Activated T-helper 1 cell treated with anti-CD3 and anti-CD28 coated beads, Interleukin-12 subunit alpha, Interleukin-12 subunit beta, Interleukin-2, Interleukin-4 antibody, amounts not matched to agents 30 ng/mL and 10 ng/mL and 1 ng/mL, durations not matched to agents 14 hours and 24 hours and 36 hours (primary cell): ENCODE measurements at regions not wholly inside any gene's neighbourhood (a gene's known extent, or its start where the extent isn't known, plus 50 kb on each side); places are given as distances from the start of the nearest gene placed in this dataset.
"Not testable (repeated sequence)": the region's sequence is repeated elsewhere in the genome, so short reads cannot be mapped to it uniquely, and the experiment has no call there.

Experiments used
- DNase-seq: peaks from one replicate; pipeline ENCODE4 v3.0.0; 2021; ENCODE audit warnings: low spot score
- H3K27ac Mint-ChIP-seq: one replicate; pipeline ENCODE4 v1.8.0; 2021; ENCODE audit warnings: mild to moderate bottlenecking, mixed read lengths
- H3K27me3 Mint-ChIP-seq: one replicate; pipeline ENCODE4 v1.8.0; 2022; ENCODE audit warnings: mild to moderate bottlenecking, moderate library complexity, mixed read lengths; ENCODE audit not compliant: insufficient read depth
- H3K36me3 Mint-ChIP-seq: one replicate; pipeline ENCODE4 v1.8.0; 2021; ENCODE audit warnings: low read depth, mixed read lengths
- H3K4me1 Mint-ChIP-seq: one replicate; pipeline ENCODE4 v1.8.0; 2021; ENCODE audit warnings: low read depth, mixed read lengths
- H3K4me3 Mint-ChIP-seq: one replicate; pipeline ENCODE4 v1.8.0; 2021; ENCODE audit warnings: mild to moderate bottlenecking, moderate library complexity, mixed read lengths
- H3K9me3 Mint-ChIP-seq: one replicate; pipeline ENCODE4 v1.8.0; 2021; ENCODE audit warnings: mixed read lengths
- intact Hi-C: fragments of 100-400 bp; cut with micrococcal nuclease; formaldehyde crosslinking; loops from one replicate; pipeline ENCODE4 v1.15.1; 2024

GRCh38 chr1:149673231-149673909, 89.7 kb downstream of the PPIAL4C start:
- H3K4me1 Mint-ChIP-seq, H3K27me3 Mint-ChIP-seq, H3K9me3 Mint-ChIP-seq, H3K36me3 Mint-ChIP-seq, intact Hi-C loops, DNase-seq, H3K27ac Mint-ChIP-seq, H3K4me3 Mint-ChIP-seq: not testable (repeated sequence)

DNA sequence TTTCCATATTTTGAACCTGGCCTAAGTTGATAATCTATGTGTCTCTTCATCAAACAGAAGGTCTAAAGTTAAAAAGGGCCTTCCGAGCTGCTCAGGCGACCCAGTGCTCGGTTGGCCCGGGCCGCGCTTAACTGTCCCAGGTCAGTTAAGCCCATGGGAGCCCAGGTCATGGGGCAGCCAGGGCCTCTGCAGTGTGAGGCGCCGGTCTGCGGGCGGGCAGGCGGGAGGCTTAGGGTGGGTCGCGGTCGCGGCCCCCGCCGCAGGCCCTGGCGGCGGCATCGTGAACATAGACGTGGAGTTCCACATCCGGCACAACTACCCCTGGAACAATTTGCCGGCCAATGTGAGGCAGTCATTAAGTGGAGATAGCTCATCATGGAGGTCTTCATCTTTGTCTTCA, 91.3 kb downstream of the PPIAL4C start:
- H3K27ac Mint-ChIP-seq, intact Hi-C loops, H3K4me1 Mint-ChIP-seq, H3K4me3 Mint-ChIP-seq, H3K27me3 Mint-ChIP-seq, H3K9me3 Mint-ChIP-seq, H3K36me3 Mint-ChIP-seq, DNase-seq: not testable (repeated sequence)

DNA sequence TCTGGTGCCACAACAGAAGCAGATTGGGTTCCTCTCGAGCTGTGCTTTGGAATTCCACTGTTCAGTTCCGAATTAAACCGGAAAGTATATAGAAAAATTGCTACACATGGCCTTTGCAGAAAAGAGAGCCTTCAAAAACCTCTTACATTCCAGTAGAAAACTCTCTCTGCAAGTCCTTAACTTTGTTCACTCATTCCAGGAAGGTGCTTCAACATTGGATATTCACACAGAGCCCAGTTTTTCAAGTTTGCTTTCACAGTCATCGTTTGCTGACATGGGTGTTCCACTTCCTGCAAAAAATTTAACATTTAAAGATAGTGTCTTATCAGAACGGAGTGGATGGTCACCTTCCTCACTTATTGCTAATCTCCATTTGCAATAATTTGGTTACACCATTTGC, 93.7 kb downstream of the PPIAL4C start:
- intact Hi-C loops, H3K27me3 Mint-ChIP-seq, H3K36me3 Mint-ChIP-seq, H3K4me3 Mint-ChIP-seq, H3K4me1 Mint-ChIP-seq, H3K9me3 Mint-ChIP-seq, H3K27ac Mint-ChIP-seq, DNase-seq: not testable (repeated sequence)

GRCh38 chr1:149686593-149687238, 95.8 kb upstream of the FCGR1A start:
- H3K36me3 Mint-ChIP-seq, intact Hi-C loops, H3K4me3 Mint-ChIP-seq, H3K27me3 Mint-ChIP-seq, DNase-seq, H3K27ac Mint-ChIP-seq, H3K9me3 Mint-ChIP-seq, H3K4me1 Mint-ChIP-seq: not testable (repeated sequence)

GRCh38 chr1:149691399-149691798, 91.1 kb upstream of the FCGR1A start:
- H3K9me3 Mint-ChIP-seq, H3K27me3 Mint-ChIP-seq: not testable (repeated sequence)

DNA sequence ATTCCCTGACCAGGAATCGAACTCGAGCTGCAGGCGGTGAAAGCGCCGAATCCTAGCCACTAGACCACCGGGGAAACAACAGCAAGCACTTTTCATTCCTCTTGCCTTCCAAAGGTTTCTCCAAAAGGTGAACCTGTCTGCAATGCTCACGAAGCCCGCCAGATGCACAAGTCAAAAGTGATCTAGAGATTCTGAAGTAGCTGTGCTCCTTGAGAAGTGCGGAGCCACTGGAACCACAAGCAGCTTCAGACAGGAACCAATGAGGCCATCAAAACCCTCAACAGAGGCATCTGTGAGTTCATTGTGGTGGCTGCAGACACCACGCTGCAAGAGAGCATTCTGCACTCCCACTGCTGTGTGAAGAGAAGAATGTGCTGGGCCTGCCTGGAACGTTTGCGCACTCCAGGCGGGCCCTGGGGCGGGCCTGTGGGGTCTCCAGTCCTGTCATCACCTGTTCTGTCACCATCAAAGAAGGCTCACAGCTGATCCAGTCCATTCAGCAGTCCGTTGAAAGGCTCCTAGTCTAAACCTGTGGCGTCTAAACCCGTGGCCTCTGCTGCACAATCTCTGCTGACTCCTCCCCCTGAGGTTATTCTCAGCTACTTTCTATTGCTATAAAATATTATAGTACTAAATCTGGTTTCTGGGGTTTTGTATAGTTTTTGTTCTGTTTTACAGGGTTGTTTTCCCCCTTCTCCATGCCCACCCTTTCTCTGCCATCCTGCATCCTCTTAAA, 89.5 kb upstream of the FCGR1A start:
- H3K9me3 Mint-ChIP-seq, H3K36me3 Mint-ChIP-seq, H3K4me3 Mint-ChIP-seq, H3K27me3 Mint-ChIP-seq, intact Hi-C loops, H3K27ac Mint-ChIP-seq: not testable (repeated sequence)
- peaks cover 16% of the 10 kb centered on the region for H3K4me1 Mint-ChIP-seq
- DNase-seq = peak; percentile 37

More at GRCh38 chr1:149691399-149691798, 91.1 kb upstream of the FCGR1A start:
- intact Hi-C loops, H3K27ac Mint-ChIP-seq, DNase-seq, H3K36me3 Mint-ChIP-seq, H3K4me3 Mint-ChIP-seq: not testable (repeated sequence)
- H3K4me1 Mint-ChIP-seq = peaks cover 16% of the 10 kb centered on the region

GRCh38 chr1:149695066-149695465, 87.4 kb upstream of the FCGR1A start:
- intact Hi-C loops, DNase-seq: not testable (repeated sequence)

DNA sequence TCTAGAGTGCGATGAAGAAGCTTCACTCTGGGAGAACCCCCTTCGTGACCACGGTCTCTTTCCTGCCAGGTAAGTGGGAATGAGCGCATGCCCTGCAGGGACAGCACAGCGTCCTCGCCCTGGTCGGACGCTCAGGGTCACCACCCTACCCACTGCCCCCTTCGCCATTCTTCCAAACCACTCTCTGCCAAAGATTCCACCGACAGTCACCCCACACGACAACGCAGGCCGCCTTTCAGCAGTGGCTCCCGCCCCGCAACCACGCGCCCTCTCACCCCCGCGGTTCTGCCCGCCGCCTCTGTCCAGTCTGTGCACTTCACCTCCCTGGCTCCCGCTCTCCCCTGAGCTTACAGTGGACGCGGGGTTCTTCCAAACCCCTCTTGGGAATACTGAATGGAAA, 82.3 kb upstream of the FCGR1A start:
- intact Hi-C loops, H3K4me1 Mint-ChIP-seq: not testable (repeated sequence)

More at GRCh38 chr1:149695066-149695465, 87.4 kb upstream of the FCGR1A start:
- not testable (repeated sequence) for H3K27me3 Mint-ChIP-seq, H3K9me3 Mint-ChIP-seq, H3K27ac Mint-ChIP-seq, H3K36me3 Mint-ChIP-seq, H3K4me3 Mint-ChIP-seq
- H3K4me1 Mint-ChIP-seq = peaks cover 16% of the 10 kb centered on the region

GRCh38 chr1:149700677-149701567, 81.6 kb upstream of the FCGR1A start:
- intact Hi-C loops, H3K4me1 Mint-ChIP-seq, H3K27ac Mint-ChIP-seq, H3K9me3 Mint-ChIP-seq, H3K27me3 Mint-ChIP-seq, H3K36me3 Mint-ChIP-seq, H3K4me3 Mint-ChIP-seq, DNase-seq: not testable (repeated sequence)

More for the DNA sequence above, 82.3 kb upstream of the FCGR1A start:
- H3K4me3 Mint-ChIP-seq, H3K36me3 Mint-ChIP-seq, H3K27ac Mint-ChIP-seq, H3K9me3 Mint-ChIP-seq, H3K27me3 Mint-ChIP-seq, DNase-seq: not testable (repeated sequence)

DNA sequence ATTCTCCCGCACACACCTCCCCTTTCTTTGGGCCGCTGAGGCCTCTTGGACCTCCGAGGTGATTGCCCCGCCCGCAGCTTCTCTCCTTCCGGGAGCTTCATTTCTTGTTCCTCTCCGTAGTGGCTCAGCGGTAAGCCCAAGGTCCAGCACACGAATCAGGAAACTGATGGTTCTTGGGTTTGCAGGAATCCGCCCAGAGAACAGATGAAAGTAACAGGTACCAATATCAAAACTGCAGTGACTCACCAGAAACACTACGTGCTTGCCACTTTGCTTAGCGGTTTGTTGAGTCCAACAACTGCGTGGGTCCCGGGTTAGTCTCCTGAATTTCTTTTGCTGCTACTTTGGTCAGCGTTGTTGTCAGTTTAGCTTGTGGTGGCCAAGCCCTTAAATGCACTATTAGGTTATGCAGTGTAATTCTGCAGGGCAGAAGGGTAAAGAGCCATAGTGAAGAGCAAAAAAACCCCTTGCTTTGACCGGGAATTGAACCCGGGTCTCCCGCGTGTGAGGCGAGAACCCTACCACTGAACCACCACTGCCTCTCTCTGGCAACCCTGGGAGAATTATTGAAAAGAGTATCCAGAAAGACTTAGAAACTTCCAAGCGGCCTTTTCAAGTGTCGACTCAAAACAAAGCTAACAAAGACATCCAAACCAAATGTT, 74.2 kb upstream of the FCGR1A start:
- H3K4me3 Mint-ChIP-seq, H3K4me1 Mint-ChIP-seq, H3K27me3 Mint-ChIP-seq, H3K36me3 Mint-ChIP-seq, DNase-seq, intact Hi-C loops, H3K9me3 Mint-ChIP-seq: not testable (repeated sequence)
- peak overlapping the region; percentile 91 for H3K27ac Mint-ChIP-seq

DNA sequence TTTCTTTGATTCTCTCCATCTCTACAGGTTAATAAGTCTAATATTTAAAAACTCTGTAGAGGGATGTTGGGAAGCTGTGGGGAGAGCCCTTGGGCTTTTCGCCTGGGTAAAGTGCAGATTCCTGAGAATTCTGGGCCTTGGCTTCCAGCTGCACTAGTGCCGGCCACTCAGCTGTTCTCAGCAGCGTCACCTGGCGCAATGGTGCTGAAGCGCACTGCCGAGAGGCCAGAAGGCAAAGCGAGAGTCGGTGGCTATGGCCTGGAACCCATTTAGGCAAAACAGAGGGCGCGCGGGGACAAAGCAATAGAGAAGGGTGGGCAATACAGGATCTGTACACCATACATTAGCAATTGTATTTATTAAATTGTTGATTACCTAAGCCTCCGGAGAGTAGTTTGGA, 70.8 kb upstream of the FCGR1A start:
- H3K27me3 Mint-ChIP-seq, H3K36me3 Mint-ChIP-seq, H3K9me3 Mint-ChIP-seq, H3K4me1 Mint-ChIP-seq, intact Hi-C loops, DNase-seq, H3K27ac Mint-ChIP-seq, H3K4me3 Mint-ChIP-seq: not testable (repeated sequence)

DNA sequence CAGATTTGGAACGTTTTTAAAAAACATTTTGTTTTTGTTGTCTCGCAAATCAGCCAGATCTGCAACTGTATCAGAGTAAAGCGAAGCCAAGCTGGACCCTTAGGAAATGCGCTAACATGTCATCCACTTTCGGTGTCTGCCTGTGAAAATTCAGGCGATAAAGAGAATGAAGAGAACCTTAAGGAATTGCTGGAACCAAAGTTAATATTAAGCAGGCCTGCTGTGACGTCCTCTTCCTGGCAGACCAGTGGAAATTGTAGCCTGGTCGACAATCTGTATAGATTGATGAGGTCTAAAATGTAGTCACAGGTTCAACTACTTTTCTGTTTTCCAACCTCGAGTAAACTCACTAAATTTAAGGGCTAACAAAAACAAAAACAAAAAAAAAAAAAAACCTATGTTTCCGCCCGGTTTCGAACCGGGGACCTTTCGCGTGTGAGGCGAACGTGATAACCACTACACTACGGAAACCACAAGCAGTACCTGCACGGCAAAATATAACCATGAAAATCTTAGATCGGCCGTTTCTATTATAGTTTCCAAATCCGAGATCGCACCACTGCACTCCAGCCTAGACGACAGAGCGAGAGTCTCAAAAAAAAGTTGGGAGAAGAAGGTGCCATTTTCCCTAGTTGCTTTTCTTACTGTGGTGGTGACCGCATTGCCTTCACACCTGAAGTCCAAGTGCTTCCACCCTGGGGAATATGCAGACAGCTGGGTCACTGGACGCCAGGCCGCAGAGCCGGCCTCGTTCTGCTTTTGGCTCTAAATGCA, 70.2 kb upstream of the FCGR1A start:
- intact Hi-C loops, H3K27me3 Mint-ChIP-seq, H3K4me3 Mint-ChIP-seq, H3K9me3 Mint-ChIP-seq, H3K36me3 Mint-ChIP-seq, H3K4me1 Mint-ChIP-seq, DNase-seq: not testable (repeated sequence)
- peak overlapping the region; percentile 70 for H3K27ac Mint-ChIP-seq
